GM21526 (cell line): ENCODE measurements at regions not wholly inside any gene's neighbourhood (a gene's known extent, or its start where the extent isn't known, plus 50 kb on each side); places are given as distances from the start of the nearest gene placed in this dataset.

ENCODE experiments used
- ATAC-seq: cut with Tn5 transposase; IDR thresholded peaks from one replicate; pipeline ENCODE4 v1.9.1; 2021; ENCODE audit warnings: moderate library complexity; ENCODE audit not compliant: unreplicated experiment, low FRiP score

DNA sequence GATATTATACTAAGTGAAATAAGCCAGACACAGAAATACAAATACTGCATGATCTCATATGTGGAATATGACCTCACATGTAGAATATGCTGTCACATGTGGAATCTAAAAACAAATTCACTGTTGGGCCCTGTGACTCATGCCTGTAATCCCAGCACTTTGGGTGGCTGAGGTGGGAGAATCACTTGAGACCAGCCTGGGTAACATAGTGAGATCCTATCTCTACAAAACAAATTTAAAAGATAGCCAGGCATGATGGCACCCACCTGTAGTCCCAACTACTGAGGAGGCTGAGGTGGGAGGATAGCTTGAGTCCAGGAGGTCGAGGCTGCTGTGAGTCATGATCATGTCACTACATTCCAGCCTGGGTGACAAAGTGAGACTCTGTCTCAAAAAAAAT lies 160.3 kb downstream of the PTEN start:
- ATAC-seq = no peak

DNA sequence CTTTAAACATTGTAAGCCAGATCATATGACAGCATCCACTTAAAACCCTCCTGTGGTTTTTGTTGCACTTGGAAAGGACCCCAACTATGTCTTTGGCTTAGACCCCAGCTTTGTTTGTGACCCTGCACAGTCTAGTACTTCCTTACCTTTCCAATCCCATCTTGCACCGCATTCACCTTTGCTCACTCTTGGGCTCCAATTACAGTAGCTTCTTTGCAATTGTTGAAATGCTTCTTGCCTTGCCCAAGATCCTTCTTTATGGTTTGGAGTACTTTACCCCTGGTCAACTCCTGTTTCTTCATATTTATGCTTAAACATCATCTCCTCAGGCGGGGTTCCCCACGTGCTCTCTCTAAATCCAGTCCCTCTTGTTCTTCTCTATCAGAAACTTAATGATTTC lies 162.6 kb downstream of the PTEN start:
- ATAC-seq = no peak

DNA sequence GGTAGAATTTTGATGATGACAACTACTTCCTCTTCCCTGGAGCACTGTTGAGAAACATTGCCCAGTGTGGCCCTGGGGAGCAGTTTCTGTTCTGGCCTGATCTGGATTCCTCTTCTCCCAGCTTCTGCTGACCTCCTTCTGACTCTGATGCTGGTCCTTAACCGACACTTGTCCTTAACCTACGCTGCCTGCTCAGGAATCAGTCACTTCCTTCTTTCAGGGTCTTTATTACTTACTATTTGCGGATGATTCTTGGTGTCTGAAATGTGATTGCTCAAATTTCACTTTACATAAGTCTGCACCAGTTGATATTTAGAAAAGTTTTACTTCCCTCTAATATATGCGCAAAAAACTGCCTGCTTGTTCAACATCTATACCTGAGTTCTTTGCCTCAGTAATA lies 164.1 kb downstream of the PTEN start:
- no peak for ATAC-seq

DNA sequence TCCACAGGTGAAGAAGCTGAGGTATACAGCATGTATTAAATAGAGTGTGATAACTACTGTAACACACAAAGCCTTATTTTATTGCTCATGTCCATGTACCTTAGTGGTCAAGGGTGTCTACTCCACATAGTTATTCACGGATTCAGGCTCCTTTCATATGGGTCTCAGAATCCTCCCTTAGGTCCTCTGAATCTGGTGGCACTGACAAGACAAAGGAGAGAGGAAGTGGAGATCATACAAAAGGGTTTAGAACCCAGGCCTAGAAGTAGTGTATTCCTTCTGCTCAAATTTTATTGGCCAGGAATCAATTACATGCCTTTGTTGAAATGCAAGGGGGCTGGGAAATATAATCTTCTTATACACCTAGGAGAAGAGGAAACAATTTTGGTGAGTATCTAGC lies 164.6 kb downstream of the PTEN start:
- no peak for ATAC-seq

DNA sequence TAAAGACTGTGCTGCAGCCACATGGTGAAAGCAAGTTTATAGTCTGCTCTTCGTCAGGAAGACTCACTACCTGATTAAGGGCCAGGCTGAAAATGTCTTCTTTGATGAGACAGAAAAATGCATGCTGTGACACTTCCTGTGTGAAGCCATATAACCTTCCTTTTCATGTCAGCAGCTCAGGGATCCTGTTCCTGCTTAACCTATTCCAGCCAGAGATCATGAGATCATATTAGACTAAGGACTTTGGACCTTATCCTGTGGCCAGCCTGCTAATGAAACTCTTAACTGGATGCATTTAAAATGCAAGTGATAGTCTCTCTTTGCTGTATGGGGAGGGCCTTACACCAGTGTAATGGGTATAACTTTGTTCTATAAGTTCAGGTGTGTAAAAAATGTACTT lies 165.2 kb downstream of the PTEN start:
- no peak for ATAC-seq

DNA sequence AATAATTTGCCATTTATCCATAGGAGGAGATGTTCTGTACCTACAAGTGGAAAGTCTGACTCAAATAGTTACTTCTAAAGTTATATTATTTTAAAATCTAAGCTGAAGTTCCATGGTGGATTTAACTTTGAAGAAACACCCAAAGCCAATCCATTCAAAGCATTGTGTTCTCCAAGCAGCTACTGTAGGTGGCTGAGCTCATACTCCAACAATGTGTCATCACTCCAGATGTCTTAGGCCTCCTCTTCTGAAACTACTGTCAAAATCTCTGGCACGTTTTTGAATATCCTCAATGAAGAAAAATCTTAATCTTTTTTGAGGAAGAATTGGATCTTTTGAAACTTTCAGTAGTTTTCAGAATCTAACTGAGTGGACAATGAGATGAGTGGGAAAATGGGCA lies 169.1 kb downstream of the PTEN start:
- ATAC-seq = no peak

DNA sequence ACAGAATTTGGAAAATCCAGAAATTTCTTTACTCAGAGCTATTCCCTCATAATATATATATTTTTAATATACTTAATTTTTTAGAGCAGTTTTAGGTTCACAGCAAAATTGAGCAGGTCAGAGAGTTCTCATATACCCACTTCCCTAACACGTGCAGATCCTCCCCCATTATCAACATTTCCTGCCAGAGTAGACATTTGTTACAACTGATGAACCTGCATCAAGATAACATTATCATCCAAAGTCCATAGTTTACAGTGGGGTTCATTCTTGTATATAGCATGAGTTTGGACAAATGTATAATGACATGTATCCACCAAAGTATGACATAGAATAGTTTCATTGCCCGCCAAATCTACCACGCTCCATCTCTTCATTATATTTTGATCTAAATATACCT lies 170.0 kb downstream of the PTEN start:
- ATAC-seq = no peak

DNA sequence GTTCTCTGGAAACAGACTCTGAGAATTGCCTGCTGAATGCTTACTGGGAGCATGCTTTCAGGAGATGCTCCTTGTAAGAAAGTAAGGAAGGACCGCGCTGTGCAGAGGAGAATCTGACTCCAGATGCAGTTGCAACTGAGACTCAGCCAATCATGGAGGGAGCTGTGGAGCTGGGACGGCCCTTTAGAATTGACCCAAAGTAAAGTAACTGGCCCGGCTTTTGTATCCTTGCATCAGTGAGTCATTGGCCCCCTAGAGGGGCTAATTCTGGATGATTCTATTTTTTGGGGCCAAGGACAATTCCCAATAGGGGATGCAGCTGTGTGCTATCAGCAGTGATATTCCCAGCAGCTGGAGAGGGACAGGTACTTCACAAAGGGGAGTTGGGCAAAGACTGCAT lies 170.4 kb downstream of the PTEN start:
- ATAC-seq = no peak

DNA sequence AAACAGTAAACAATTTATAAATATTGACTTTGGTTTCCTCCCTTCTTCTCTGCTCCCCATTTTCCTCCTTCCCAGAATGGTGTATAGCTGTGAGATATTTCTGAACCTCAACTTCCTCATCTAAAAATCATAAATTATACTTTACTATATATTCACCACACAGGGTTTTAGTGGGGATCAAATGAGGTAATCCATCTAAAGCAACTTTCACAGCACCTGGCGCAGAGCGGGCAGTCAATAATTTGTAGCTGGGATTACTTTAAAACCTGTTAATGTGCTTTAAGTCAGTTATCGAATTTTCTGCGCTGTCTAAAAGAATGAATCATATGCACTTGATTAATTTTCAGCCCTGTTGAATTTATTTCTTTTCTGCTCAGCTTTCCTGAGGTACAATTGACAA lies 172.7 kb downstream of the PTEN start:
- no peak for ATAC-seq

DNA sequence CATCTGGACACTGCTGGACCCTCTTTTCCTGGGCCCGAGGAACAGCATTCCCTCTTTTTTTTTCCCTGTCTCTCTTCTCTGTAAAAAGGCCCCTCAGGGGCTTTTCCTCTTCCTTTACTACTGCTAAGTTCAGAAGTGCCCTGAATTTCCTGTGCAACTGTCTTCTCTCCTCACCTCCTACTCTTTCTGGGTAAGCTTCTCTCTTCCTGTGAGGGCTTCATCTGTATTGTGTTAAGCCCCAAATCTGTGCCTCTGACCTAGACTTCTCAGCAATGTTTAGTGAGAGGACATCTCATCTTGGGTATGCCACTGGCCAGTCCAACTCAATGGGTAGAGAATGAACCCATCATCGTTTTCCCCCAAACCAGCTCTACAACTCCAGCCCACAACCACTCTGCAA lies 174.2 kb downstream of the PTEN start:
- no peak for ATAC-seq

DNA sequence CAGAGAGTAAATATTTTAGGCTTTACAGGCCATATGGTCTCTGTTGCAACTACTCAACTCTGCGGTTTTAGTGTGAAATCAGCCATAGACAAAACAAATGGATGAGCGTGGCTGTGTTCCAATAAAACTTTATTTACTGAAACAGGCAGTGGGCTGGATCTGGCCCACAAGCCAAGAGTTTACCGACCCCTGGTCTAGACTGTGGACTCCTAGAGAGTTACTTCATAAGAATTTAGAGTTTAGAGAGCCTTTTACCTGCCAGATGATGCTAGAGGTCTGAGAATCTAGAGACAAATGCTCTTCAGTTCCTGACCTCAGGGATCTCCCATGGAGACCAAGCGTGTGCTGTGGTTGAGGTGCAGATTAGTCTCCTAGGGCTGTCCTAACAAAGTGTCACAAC lies 174.8 kb downstream of the PTEN start:
- ATAC-seq = no peak

DNA sequence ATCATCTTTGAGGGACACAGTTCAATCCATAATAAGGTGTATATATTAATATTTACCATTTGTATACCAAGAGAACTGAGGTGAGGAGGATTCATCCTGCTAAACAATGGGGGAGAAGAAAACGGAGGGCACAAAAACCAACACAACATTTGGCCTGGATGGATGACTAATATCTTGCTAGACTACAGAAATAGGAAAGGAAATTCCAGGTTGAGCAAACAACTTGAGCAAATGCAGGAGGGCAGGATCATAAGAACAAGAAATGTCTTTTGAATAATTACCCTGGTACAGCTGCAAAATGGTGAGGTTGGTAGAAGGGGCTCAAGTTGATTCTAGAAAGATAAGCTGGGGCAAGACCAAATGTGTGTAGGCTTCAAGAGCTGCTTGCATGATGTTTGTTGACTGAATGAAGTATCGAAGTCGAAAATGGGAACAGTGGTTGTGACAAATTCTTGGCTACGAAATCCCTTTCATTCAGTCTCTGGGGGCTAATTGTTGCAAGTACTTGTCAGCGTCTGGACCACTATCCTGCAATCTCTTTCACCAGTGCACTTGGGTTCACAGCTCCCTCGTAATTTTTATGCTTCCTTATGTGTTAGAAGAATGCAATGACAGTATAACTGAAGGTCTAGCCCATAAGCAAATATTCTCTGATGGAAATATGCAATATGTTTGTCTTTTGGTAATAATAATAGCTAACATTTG lies 176.2 kb downstream of the PTEN start:
- no peak for ATAC-seq

DNA sequence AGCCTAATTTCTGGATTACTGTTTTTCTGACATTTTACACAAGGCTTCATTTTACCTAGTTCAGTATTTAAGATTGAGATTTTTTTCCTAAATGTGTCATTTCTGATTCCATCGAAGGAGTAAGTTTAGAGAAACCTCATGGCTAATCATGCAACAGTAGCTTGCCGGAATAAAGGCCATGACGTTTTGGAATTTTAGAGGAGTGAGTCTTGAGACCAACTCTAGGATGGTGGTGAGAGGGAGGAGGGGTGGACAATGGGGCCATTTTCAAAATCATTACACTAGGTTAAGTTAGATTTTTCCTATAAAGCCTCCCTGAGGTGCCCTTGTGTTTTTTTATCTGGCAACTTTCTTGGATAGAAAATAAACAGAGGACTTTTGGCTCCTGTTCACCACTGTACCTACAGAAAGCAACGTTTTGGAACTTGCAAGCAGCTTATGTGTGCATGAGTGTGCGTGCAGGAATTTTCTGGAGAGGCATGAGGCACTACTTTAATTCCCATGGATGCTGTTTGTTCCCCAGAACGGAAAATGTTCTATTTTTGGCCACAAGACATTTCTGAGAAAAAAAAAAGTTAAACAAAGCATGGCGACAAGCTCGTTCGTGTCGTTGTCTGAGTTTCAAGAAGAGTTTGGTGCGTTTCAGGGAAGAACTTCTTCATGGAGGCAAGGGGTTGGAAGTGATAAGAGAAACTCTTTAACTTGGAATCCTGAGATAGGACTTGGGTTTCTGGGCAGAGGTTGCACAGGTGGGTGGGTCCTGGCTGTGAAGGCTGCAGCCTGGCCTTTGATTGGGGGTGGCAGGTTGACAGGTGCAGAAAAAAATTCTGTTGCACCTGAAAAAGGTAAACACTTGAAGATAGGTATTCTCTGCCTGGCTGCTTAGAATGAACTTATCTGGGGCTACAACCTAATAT lies 178.1 kb downstream of the PTEN start:
- no peak for ATAC-seq

DNA sequence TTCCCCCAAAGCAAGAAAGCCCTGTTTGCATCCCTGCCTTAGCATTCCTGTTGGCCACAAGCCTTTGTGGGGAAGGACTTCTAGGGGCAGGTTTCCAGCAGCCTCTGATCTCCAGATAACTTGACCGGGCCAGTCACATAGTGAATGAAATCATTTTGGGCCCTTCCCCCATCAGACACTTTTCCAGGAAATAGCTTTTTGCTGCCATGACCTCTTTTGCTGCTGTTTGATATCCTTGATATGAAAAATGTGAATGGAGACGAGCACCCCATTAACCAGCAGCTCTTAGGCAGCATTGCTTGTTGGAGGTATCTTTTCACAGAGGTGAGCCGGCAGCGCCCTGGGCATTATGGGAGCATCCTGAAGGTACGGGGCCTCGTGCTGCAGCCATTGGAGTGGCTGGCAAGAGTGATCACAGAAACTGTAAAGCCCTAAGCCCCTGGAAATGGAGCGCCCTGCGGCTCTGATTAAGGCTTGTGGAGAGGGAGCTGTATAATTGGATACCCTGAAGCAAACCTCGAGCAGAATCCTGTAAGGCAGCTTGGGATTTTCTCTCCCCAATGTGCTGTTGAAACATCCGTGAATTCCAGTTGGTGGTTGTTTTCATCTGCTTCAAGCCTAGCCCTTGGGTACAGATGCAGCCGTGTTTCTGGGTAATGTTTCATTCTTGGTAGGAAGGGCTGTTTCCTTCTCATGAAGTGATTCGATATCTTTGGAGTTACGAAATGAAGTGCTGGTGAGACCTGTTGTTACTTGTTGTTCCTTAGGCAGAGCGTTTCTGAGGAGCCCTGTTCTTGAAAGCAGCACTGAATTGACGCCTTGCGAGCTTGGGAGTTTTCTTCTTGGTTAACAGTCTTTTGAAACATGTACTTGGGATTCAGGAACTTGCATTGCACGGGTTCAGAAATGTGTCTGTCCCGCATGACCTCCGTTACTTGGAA lies 179.0 kb downstream of the PTEN start:
- no peak for ATAC-seq

DNA sequence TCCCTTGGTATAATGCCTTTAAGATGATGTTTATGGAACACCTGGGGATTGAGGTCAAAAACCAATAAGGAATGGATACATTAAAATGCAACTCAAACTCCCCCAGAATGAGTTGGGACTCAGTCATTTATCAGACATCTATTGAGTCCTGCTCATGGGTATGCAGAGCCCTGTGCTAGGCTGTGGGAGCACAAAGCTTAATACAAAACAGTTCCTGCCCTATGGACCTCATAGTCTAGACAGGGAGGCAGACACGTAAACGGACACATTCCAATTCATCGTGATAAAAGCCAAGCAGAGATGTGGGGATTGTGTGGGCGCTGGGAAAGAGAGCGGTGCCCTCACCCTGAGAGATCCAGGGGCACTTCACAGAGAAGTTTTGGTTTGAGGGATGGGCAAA lies 181.7 kb downstream of the PTEN start:
- ATAC-seq = no peak

DNA sequence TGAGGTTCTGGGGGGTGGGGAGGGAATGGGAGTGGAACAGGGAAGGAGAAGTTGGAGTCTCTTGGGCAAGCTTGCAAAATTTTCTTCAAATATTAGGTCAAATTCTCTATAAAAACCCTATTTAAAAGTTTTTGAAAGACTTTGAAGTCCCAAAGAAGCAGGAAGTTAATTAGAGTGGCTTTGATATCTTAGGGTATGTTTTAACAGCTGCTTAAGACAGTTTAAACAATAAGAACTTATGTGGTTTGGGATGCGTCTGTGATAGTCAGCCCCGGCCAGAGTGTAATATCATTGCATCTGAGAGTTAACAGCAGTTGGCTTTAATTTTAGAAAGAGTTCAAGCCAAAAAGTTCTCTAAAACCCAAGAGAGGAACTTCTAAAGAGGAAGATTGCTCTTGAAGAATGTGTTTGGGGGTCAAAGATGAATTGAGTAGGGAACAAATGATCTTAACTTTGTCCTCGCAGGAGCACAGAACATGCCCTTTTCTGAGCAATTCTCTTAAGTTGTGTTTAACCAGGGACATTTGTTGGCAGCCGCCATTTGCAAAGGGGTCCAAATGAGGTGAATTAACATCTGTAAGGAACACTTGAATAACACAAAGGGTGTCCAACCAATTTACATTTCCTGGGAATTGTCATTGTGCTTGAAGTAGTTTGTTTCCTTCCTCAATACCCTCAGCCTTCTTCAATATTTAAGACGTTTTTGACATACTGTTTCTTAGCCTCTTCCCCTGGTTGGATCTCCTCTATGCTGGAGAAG lies 182.4 kb downstream of the PTEN start:
- ATAC-seq = no peak

DNA sequence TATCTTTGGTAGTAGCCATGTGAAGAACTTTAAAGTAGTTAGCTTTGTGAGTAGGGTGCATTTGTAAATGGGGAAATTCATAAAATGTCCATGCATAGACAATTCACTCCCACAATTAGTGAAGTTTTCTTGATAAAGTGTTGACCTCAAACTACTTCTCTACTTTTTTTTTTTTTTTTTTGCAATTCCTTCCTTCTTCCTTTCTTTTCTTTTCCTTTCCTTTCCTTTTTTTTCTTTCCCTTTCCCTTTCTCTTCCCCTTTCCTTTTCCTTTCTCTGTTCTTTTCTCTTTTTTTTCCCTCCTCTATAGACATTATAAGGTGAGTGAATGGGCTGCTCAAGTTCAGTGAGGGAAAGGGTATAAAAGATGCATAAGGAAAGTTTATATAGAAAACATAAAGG lies 184.2 kb downstream of the PTEN start:
- ATAC-seq = no peak

DNA sequence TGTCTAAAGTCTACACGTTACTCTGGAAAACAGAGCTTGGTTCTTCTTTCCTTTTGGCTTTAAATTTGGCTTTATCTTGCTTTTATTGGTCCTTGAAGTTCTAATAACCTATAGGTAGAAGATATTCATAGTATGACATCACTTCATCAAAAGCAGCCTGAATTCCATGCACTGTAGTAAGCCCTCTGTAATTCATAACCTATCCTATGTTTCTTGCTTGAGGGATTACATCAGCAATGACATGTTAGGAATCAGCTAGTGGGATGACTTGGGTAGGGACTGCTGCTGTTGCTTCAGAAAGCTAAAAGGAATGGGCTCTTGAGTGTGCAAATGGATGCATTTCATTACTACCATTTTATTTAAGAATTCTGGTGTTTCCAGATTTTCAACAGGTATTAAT lies 184.9 kb downstream of the PTEN start:
- ATAC-seq = no peak

DNA sequence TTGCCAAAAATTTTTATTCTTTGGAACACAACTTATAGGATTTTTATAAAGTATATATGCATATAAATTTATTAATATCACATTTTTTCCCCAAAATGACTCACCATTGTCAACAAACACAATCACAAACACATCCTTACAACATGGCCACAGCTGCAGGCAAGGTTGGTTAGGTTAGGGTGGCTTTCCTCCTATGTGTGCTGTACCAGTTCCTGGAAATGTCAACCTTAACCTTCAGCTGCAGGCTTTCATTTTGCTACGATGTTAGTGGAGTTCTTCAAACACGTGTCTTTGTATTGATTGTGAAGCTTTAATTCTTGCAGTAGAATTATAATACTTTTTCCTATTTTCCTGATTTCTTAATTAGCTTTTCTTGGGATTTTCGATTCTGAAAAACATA lies 185.8 kb downstream of the PTEN start:
- ATAC-seq = no peak

DNA sequence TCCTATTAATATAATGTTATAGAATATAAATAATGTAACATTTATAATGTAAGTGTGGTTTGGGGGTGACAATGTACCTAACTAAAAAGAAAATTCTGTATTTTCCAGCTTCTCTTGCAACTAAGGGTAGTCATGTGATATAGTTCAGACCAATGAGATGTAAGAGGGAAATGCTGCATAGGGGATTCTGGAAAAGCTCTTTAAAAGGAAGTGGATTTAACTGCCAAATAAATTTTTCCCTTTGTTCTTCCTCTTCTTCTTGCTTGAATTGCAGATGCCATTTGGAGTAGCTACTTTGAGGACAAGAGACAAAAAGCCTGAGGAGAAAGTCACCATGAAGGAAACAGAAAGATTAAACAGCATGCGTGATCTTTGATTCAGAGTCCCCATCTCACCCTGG lies 194.3 kb downstream of the PTEN start:
- ATAC-seq = no peak
